ENCODE measurements at regions not wholly inside any gene's neighbourhood (a gene's known extent, or its start where the extent isn't known, plus 50 kb on each side); places are given as distances from the start of the nearest gene placed in this dataset.

DNA sequence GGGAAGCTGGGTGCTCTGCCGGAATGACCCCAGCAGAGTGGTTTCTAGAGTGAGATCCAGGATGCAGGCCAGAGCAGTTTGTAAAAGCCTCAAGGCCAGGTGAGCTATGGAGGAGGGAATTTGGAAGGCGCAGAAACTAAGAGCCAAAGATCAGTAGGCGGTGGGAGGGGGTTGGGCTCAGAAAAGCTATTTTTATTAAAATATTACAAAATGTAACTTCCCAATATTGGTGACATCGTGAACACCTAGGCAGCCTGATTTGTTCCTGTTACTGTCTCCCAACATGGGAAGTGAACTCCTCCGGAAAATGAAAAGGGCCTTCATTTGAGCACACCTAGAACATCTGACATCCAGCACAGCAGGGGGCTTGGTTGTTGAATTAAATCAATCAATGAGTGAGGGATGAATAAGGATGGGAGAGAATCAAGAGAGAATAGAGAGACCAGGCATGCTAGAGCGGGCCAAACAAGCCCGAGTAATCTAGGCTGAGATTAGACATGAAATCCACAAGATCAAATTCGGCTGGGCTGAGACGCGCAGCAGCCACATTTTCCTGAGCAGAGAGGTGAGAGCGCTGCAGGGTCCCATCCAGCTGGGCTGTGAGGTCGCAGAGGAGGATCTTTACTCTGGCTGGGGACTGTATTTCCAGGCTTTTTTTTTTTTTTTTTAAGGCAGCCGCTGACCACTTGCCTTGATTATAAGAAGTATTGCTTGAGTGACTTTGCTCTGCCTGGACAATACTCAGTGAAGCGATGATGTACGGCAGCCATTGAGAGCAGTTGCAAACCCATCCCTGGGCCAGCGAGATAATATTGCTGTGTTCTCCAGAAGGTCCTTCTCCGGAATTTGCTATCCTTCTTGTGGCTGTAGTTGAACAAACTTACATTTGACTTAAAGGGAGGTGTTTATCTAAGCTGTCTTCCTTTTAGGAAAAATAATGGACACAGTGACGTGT, 178.0 kb upstream of the KL start:
- Histone ChIP-seq H3K4me3 (no peak overlapping the region), H3K27ac (no peak overlapping the region), H3K9me3 (peaks cover 9% of the 10 kb centered on the region), H3K4me1 (ENCODE audit: control insufficient read depth in 1 of 2, low read depth in 2 of 2) (peaks cover 0 to 23% of the 10 kb centered on the region in 2 donors), H3K27me3 (replicated peaks; ENCODE audit: insufficient read depth) (no peaks in the 10 kb centered on the region), H3K36me3 (no peaks in the 10 kb centered on the region)
- TF ChIP-seq, protein P1, sequence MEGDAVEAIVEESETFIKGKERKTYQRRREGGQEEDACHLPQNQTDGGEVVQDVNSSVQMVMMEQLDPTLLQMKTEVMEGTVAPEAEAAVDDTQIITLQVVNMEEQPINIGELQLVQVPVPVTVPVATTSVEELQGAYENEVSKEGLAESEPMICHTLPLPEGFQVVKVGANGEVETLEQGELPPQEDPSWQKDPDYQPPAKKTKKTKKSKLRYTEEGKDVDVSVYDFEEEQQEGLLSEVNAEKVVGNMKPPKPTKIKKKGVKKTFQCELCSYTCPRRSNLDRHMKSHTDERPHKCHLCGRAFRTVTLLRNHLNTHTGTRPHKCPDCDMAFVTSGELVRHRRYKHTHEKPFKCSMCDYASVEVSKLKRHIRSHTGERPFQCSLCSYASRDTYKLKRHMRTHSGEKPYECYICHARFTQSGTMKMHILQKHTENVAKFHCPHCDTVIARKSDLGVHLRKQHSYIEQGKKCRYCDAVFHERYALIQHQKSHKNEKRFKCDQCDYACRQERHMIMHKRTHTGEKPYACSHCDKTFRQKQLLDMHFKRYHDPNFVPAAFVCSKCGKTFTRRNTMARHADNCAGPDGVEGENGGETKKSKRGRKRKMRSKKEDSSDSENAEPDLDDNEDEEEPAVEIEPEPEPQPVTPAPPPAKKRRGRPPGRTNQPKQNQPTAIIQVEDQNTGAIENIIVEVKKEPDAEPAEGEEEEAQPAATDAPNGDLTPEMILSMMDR (IDR thresholded peaks at IDR 0.05): no peak
- DNase-seq (ENCODE audit: low spot score): no peak
- ATAC-seq (ENCODE audit: insufficient number of reproducible peaks, low FRiP score, low read depth): no peak

DNA sequence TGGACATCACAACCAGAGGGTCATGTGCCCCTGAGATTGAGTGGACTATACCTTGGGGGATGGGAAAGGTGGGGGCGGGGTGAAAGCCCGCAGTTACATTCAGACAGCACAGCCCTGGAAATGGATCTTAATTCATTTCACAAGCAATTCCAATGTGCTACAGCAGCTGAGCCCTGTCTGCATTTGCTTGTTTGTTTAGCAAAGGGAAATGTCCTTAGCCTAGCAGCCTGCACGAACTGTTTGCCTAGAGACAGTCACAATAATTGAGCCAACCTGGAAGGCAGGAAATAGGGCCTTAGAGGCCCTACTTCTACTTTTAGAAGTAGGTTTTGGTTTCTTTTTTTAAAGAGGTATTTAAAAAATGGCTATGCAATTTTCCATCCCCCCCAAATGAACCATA, 177.3 kb upstream of the KL start:
- TF ChIP-seq, protein P1 (IDR thresholded peaks at IDR 0.05): no peak
- no peak overlapping the region for H3K4me3 ChIP-seq
- peaks cover 3% of the 10 kb centered on the region for H3K9me3 ChIP-seq
- H3K27me3 ChIP-seq (replicated peaks; ENCODE audit: insufficient read depth): no peaks in the 10 kb centered on the region
- no peaks in the 10 kb centered on the region for H3K36me3 ChIP-seq
- peaks cover 0 to 23% of the 10 kb centered on the region in 2 donors for H3K4me1 ChIP-seq (ENCODE audit: control insufficient read depth in 1 of 2, low read depth in 2 of 2)
- no peak for ATAC-seq (ENCODE audit: insufficient number of reproducible peaks, low FRiP score, low read depth)
- H3K27ac ChIP-seq: no peak overlapping the region
- no peak for DNase-seq (ENCODE audit: low spot score)

- no peak for DNase-seq (ENCODE audit: low spot score)
- ATAC-seq (ENCODE audit: insufficient number of reproducible peaks, low FRiP score, low read depth): no peak
- TF ChIP-seq, protein P1 (IDR thresholded peaks at IDR 0.05): no peak
- Histone ChIP-seq H3K4me1 (ENCODE audit: control insufficient read depth in 1 of 2, low read depth in 2 of 2) (peaks cover 0 to 23% of the 10 kb centered on the region in 2 donors), H3K4me3 (no peak overlapping the region), H3K36me3 (no peaks in the 10 kb centered on the region), H3K27ac (no peak overlapping the region), H3K27me3 (replicated peaks; ENCODE audit: insufficient read depth) (no peaks in the 10 kb centered on the region), H3K9me3 (no peaks in the 10 kb centered on the region)
Observed at GRCh38 chr13:32840113-32840512, 176.1 kb upstream of the KL start.

DNA sequence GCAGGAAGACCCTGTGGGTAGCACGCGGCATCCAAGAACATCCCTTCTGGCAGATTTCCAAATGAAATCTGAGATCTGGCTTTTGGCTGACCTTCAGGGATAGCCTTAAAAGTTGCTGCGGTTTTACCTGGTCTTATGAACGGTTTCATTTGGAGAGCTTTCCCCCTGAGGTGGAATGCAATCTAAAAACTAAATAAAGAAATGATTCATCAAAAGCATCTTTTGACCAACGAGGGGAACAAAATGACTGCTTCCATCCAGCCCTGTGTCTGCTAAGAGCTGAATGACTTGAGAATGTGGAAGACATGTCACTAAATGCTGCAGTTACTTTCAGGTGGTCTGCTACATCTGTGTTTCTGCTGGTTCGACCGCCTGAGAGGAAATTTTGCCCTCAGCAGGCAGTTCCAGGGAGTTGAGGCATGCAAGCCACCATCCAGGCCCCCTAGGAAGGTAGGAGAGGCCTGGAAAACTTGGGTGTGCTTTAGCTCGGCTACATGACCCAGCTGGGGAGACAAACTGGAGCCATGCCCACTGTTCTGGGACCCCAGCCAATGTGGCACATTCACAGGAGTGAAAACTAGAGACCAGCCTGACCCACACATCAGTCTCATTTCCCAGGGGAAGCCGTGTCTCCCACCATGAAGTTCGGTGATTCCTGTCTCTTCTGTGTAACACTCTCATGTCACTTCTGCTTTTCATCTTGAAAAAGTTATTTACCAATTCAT, 175.1 kb upstream of the KL start:
- H3K36me3 ChIP-seq: no peaks in the 10 kb centered on the region
- TF ChIP-seq, protein P1 (IDR thresholded peaks at IDR 0.05): no peak
- no peak overlapping the region for H3K27ac ChIP-seq
- H3K27me3 ChIP-seq (replicated peaks; ENCODE audit: insufficient read depth): no peaks in the 10 kb centered on the region
- peaks cover 0 to 23% of the 10 kb centered on the region in 2 donors for H3K4me1 ChIP-seq (ENCODE audit: control insufficient read depth in 1 of 2, low read depth in 2 of 2)
- no peak for ATAC-seq (ENCODE audit: insufficient number of reproducible peaks, low FRiP score, low read depth)
- H3K4me3 ChIP-seq: no peak overlapping the region
- no peak for DNase-seq (ENCODE audit: low spot score)
- H3K9me3 ChIP-seq: no peaks in the 10 kb centered on the region
